ENCODE measurements at regions not wholly inside any gene's neighbourhood (a gene's known extent, or its start where the extent isn't known, plus 50 kb on each side); places are given as distances from the start of the nearest gene placed in this dataset.

DNA sequence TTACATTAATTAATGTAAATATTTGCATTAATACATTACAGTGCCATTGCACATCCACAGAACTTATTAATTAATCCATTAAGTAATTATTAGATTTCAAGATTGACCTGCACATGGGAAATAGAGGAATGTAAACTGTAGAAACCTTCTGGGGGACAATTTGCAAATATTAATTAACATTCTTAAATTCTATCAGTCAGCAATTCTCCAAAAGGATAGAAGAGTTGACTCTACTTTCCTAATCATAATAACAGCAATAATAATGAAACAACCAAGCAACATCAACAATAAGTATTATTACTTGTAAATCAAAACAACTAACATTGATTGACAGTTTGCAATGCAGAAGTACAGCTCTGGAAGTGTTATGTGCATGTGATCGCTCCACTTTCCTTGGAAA, 281.6 kb upstream of the CRIM1 start:
- Histone ChIP-seq H3K9ac (ENCODE audit: low read length) (no peak overlapping the region), H3K27me3 (ENCODE audit: insufficient read depth, low read length) (no peaks in the 10 kb centered on the region), H3K27ac (ENCODE audit: low read depth, low read length) (no peak overlapping the region), H3K4me3 (ENCODE audit: insufficient read depth, low read depth, low read length) (no peak overlapping the region), H4K20me1 (ENCODE audit: insufficient read depth, low read length) (no peaks in the 10 kb centered on the region), H2AFZ (ENCODE audit: low read depth, low read length) (no peak overlapping the region), H3K36me3 (ENCODE audit: insufficient read depth, low read length) (no peaks in the 10 kb centered on the region), H3K4me1 (ENCODE audit: insufficient read depth, low read length) (no peaks in the 10 kb centered on the region), H3K4me2 (ENCODE audit: low read length) (no peak overlapping the region), H3K9me3 (ENCODE audit: insufficient read depth, low read depth, low read length) (no peaks in the 10 kb centered on the region), H3K79me2 (ENCODE audit: insufficient read depth, low read length) (no peaks in the 10 kb centered on the region)
- H3K27ac Mint-ChIP-seq (ENCODE audit: unreplicated experiment), result no peak overlapping the region
- H3K36me3 Mint-ChIP-seq (ENCODE audit: low read depth, unreplicated experiment), result no peaks in the 10 kb centered on the region
- no peak overlapping the region for H3K4me3 Mint-ChIP-seq (ENCODE audit: unreplicated experiment)
- H3K9me3 Mint-ChIP-seq (ENCODE audit: unreplicated experiment), result no peaks in the 10 kb centered on the region
- H3K27me3 Mint-ChIP-seq (ENCODE audit: low read depth, unreplicated experiment), result no peaks in the 10 kb centered on the region
- FAIRE-seq, result no peak
- TF ChIP-seq EZH2 (IDR thresholded peaks at IDR 0.05; ENCODE audit: insufficient read depth, low read length), result no peak
- TF ChIP-seq, protein P1, sequence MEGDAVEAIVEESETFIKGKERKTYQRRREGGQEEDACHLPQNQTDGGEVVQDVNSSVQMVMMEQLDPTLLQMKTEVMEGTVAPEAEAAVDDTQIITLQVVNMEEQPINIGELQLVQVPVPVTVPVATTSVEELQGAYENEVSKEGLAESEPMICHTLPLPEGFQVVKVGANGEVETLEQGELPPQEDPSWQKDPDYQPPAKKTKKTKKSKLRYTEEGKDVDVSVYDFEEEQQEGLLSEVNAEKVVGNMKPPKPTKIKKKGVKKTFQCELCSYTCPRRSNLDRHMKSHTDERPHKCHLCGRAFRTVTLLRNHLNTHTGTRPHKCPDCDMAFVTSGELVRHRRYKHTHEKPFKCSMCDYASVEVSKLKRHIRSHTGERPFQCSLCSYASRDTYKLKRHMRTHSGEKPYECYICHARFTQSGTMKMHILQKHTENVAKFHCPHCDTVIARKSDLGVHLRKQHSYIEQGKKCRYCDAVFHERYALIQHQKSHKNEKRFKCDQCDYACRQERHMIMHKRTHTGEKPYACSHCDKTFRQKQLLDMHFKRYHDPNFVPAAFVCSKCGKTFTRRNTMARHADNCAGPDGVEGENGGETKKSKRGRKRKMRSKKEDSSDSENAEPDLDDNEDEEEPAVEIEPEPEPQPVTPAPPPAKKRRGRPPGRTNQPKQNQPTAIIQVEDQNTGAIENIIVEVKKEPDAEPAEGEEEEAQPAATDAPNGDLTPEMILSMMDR (IDR thresholded peaks at IDR 0.05; ENCODE audit: insufficient read depth, low read depth, low read length), result no peak
- no peaks in the 10 kb centered on the region for H3K4me1 Mint-ChIP-seq (ENCODE audit: low read depth, unreplicated experiment)
- no peak for DNase-seq (ENCODE audit: low read depth)

DNA sequence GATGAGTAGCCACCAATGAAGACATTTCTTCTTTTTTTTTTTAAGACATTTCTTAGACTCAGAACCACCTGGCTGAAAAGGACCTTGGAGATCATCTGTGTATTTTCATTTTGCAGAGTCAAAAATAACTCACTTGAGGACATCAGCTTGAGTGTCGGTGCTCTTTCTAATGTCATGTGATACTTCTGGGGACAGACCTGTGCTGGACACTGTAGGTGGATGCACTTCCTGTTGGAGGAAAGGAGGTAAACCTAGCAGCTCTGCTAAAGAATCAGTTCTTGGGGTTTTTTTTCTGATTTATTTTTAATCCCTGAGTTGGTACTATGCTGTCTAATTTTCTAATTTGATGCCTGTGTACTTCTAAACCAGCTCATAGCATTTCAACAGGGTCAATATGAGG, 283.9 kb upstream of the CRIM1 start:
- Histone ChIP-seq H3K79me2 (ENCODE audit: insufficient read depth, low read length) (no peaks in the 10 kb centered on the region), H3K27ac (ENCODE audit: low read depth, low read length) (no peak overlapping the region), H3K4me1 (ENCODE audit: insufficient read depth, low read length) (no peaks in the 10 kb centered on the region), H3K27me3 (ENCODE audit: insufficient read depth, low read length) (no peaks in the 10 kb centered on the region), H4K20me1 (ENCODE audit: insufficient read depth, low read length) (no peaks in the 10 kb centered on the region), H3K9me3 (ENCODE audit: insufficient read depth, low read depth, low read length) (no peaks in the 10 kb centered on the region), H3K9ac (ENCODE audit: low read length) (no peak overlapping the region), H2AFZ (ENCODE audit: low read depth, low read length) (no peak overlapping the region), H3K4me2 (ENCODE audit: low read length) (no peak overlapping the region), H3K36me3 (ENCODE audit: insufficient read depth, low read length) (no peaks in the 10 kb centered on the region), H3K4me3 (ENCODE audit: insufficient read depth, low read depth, low read length) (no peak overlapping the region)
- Mint-ChIP-seq H3K9me3 (ENCODE audit: unreplicated experiment) (no peaks in the 10 kb centered on the region), H3K4me3 (ENCODE audit: unreplicated experiment) (no peak overlapping the region), H3K4me1 (ENCODE audit: low read depth, unreplicated experiment) (no peaks in the 10 kb centered on the region), H3K27me3 (ENCODE audit: low read depth, unreplicated experiment) (no peaks in the 10 kb centered on the region), H3K36me3 (ENCODE audit: low read depth, unreplicated experiment) (no peaks in the 10 kb centered on the region), H3K27ac (ENCODE audit: unreplicated experiment) (no peak overlapping the region)
- no peak for FAIRE-seq
- TF ChIP-seq EZH2 (IDR thresholded peaks at IDR 0.05; ENCODE audit: insufficient read depth, low read length), result no peak
- TF ChIP-seq, protein P1 (IDR thresholded peaks at IDR 0.05; ENCODE audit: insufficient read depth, low read depth, low read length), result no peak
- DNase-seq (ENCODE audit: low read depth), result no peak

DNA sequence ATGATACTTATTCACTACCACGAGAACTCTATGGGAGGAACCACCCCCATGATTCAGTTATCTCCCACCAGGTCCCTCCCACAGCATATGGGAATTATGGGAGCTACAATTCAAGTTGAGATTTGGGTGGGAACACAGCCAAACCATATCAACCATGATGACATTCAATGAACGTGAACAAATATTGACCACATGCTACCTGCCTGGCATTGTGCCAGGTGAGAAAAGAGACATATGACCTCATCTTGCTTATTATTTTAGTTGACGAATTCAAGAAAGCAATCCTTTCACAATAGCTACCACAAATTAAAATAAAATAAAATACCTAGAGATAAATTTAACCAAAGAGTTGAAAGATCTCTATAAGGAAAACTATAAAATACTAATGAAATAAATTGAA, 286.5 kb upstream of the CRIM1 start:
- no peak for FAIRE-seq
- Histone ChIP-seq H3K9me3 (ENCODE audit: insufficient read depth, low read depth, low read length) (no peaks in the 10 kb centered on the region), H3K27me3 (ENCODE audit: insufficient read depth, low read length) (no peaks in the 10 kb centered on the region), H3K4me3 (ENCODE audit: insufficient read depth, low read depth, low read length) (no peak overlapping the region), H3K36me3 (ENCODE audit: insufficient read depth, low read length) (no peaks in the 10 kb centered on the region), H3K4me2 (ENCODE audit: low read length) (no peak overlapping the region), H3K27ac (ENCODE audit: low read depth, low read length) (no peak overlapping the region), H4K20me1 (ENCODE audit: insufficient read depth, low read length) (no peaks in the 10 kb centered on the region), H3K9ac (ENCODE audit: low read length) (no peak overlapping the region), H3K79me2 (ENCODE audit: insufficient read depth, low read length) (no peaks in the 10 kb centered on the region), H3K4me1 (ENCODE audit: insufficient read depth, low read length) (no peaks in the 10 kb centered on the region), H2AFZ (ENCODE audit: low read depth, low read length) (no peak overlapping the region)
- no peaks in the 10 kb centered on the region for H3K4me1 Mint-ChIP-seq (ENCODE audit: low read depth, unreplicated experiment)
- H3K27me3 Mint-ChIP-seq (ENCODE audit: low read depth, unreplicated experiment), result no peaks in the 10 kb centered on the region
- TF ChIP-seq, protein P1 (IDR thresholded peaks at IDR 0.05; ENCODE audit: insufficient read depth, low read depth, low read length), result no peak
- TF ChIP-seq EZH2 (IDR thresholded peaks at IDR 0.05; ENCODE audit: insufficient read depth, low read length), result no peak
- no peaks in the 10 kb centered on the region for H3K9me3 Mint-ChIP-seq (ENCODE audit: unreplicated experiment)
- no peak for DNase-seq (ENCODE audit: low read depth)
- H3K4me3 Mint-ChIP-seq (ENCODE audit: unreplicated experiment), result no peak overlapping the region
- no peak overlapping the region for H3K27ac Mint-ChIP-seq (ENCODE audit: unreplicated experiment)
- no peaks in the 10 kb centered on the region for H3K36me3 Mint-ChIP-seq (ENCODE audit: low read depth, unreplicated experiment)
